CD4-positive, alpha-beta T cell (primary cell): ENCODE measurements at regions not wholly inside any gene's neighbourhood (a gene's known extent, or its start where the extent isn't known, plus 50 kb on each side); places are given as distances from the start of the nearest gene placed in this dataset.

Source experiments
- ATAC-seq: fragments of 200-7000 bp; cut with Tn5 transposase; one replicate; pipeline ENCODE4 v1.10.0; 2022; ENCODE audit warnings: mild to moderate bottlenecking; ENCODE audit not compliant: poor library complexity
- CTCF ChIA-PET: fragments of 350-600 bp; sonication (Branson Sonifier 250); formaldehyde crosslinking; loops from one replicate; lab custom pipeline; 2021; ENCODE audit warnings: antibody characterized with exemption, inconsistent platforms; lab: Charles Lee
- POLR2A ChIA-PET: fragments of 350-600 bp; sonication (Branson Sonifier 250); formaldehyde crosslinking; loops from one replicate; lab custom pipeline; 2021; ENCODE audit warnings: antibody characterized with exemption, inconsistent platforms; lab: Charles Lee
- DNase-seq, 14 experiments: peaks; one replicate each; pipeline ENCODE4 v3.0.0-alpha.2; 2013 to 2020; ENCODE audit warnings: mixed read lengths in 2 of 14
- H3K27ac ChIP-seq, 2 donors: one replicate each; pipeline versions ENCODE4 v1.5.1 to v1.7.0; 2013; ENCODE audit warnings: low read length in 2 of 2, low read depth in 1 of 2, mild to moderate bottlenecking in 1 of 2
- H3K27me3 ChIP-seq, 2 experiments: 1 replicate in 1 of 2; 2 replicates in 1 of 2; pipeline versions ENCODE4 v1.6.1 to v1.7.0; 2013; ENCODE audit warnings: low read length in 2 of 2, control low read depth in 1 of 2, mild to moderate bottlenecking in 1 of 2, moderate library complexity in 1 of 2; ENCODE audit not compliant: insufficient read depth in 2 of 2, control insufficient read depth in 1 of 2
- H3K36me3 ChIP-seq: one replicate; pipeline ENCODE4 v1.6.1; 2013; ENCODE audit warnings: low read length, control low read depth; ENCODE audit not compliant: insufficient read depth
- H3K4me1 ChIP-seq: one replicate; pipeline ENCODE4 v1.6.1; 2013; ENCODE audit warnings: low read length, control low read depth; ENCODE audit not compliant: insufficient read depth
- H3K4me3 ChIP-seq: one replicate; pipeline ENCODE4 v1.5.1; 2013; ENCODE audit warnings: mild to moderate bottlenecking, low read length, moderate library complexity
- H3K9me3 ChIP-seq, 2 experiments: 1 replicate in 1 of 2; 2 replicates in 1 of 2; pipeline versions ENCODE4 v1.6.1 to v1.7.0; 2013; ENCODE audit warnings: low read length in 2 of 2, mild to moderate bottlenecking in 2 of 2, control low read depth in 1 of 2, moderate library complexity in 1 of 2; ENCODE audit not compliant: control insufficient read depth in 1 of 2, insufficient read depth in 1 of 2
- H3K27ac Mint-ChIP-seq: one replicate; pipeline ENCODE4 v1.8.0; 2020; ENCODE audit warnings: mixed read lengths
- H3K27me3 Mint-ChIP-seq: one replicate; pipeline ENCODE4 v1.8.0; 2021; ENCODE audit warnings: mixed read lengths
- H3K36me3 Mint-ChIP-seq: one replicate; pipeline ENCODE4 v1.8.0; 2021; ENCODE audit warnings: low read depth, mixed read lengths
- H3K4me1 Mint-ChIP-seq: one replicate; pipeline ENCODE4 v1.8.0; 2021; ENCODE audit warnings: low read depth, mixed read lengths
- H3K4me3 Mint-ChIP-seq: one replicate; pipeline ENCODE4 v1.8.0; 2020; ENCODE audit warnings: mild to moderate bottlenecking, mixed read lengths
- H3K9me3 Mint-ChIP-seq: one replicate; pipeline ENCODE4 v1.8.0; 2020; ENCODE audit warnings: mixed read lengths
- CTCF ChIP-seq: fragments of 200-600 bp; IDR thresholded peaks from one replicate; pipeline ENCODE4 v1.8.0; 2022; ENCODE audit warnings: antibody characterized with exemption, mild to moderate bottlenecking
- intact Hi-C, 2 experiments: fragments of 100-400 bp; cut with DNase I in 1 of 2; cut with micrococcal nuclease in 1 of 2; formaldehyde crosslinking; loops; one replicate each; pipeline versions ENCODE4 v1.15.1 to v1.9.0; 2023 to 2025; cut with DNase I, micrococcal nuclease

- peaks cover 15% of the 10 kb centered on the region for H3K27me3 Mint-ChIP-seq
- H3K27me3 ChIP-seq = peaks cover 0 to 6% of the 10 kb centered on the region in 2 experiments
- ATAC-seq (no peak), DNase-seq (no peak)
- no peaks in the 10 kb centered on the region for H3K4me1 Mint-ChIP-seq
- CTCF ChIA-PET = no interaction called here
- H3K9me3 ChIP-seq = peaks cover 0 to 3% of the 10 kb centered on the region in 2 experiments
- no peaks in the 10 kb centered on the region for H3K36me3 Mint-ChIP-seq
- POLR2A ChIA-PET = no interaction called here
- H3K4me3 Mint-ChIP-seq = no peak overlapping the region
- no peak for TF ChIP-seq CTCF
- H3K27ac ChIP-seq = no peak overlapping the region
- H3K4me3 ChIP-seq = no peak overlapping the region
- H3K4me1 ChIP-seq = no peaks in the 10 kb centered on the region
- no peaks in the 10 kb centered on the region for H3K9me3 Mint-ChIP-seq
- intact Hi-C loops = no loop called here
- no peak overlapping the region for H3K27ac Mint-ChIP-seq
- no peaks in the 10 kb centered on the region for H3K36me3 ChIP-seq
Observed at GRCh38 chr22:27144321-27144720, 486.9 kb downstream of the MIAT start.

- Histone ChIP-seq H3K4me3 (no peak overlapping the region), H3K27me3 (peaks cover 0 to 9% of the 10 kb centered on the region in 2 experiments), H3K27ac (no peak overlapping the region), H3K36me3 (no peaks in the 10 kb centered on the region), H3K4me1 (no peaks in the 10 kb centered on the region), H3K9me3 (peaks cover 0 to 3% of the 10 kb centered on the region in 2 experiments)
- Mint-ChIP-seq H3K4me3 (no peak overlapping the region), H3K27me3 (peaks cover 33% of the 10 kb centered on the region), H3K36me3 (no peaks in the 10 kb centered on the region), H3K9me3 (peaks cover 2% of the 10 kb centered on the region), H3K4me1 (no peaks in the 10 kb centered on the region), H3K27ac (no peak overlapping the region)
- ChIA-PET POLR2A (no interaction called here), CTCF (no interaction called here)
- ATAC-seq (no peak), DNase-seq (no peak)
- intact Hi-C loops = no loop called here
- TF ChIP-seq CTCF = no peak
Observed at GRCh38 chr22:27146866-27147633, 489.7 kb downstream of the MIAT start.

- Histone ChIP-seq H3K27ac (no peak overlapping the region), H3K4me1 (no peaks in the 10 kb centered on the region), H3K9me3 (peaks cover 0 to 3% of the 10 kb centered on the region in 2 experiments), H3K27me3 (peaks cover 0 to 6% of the 10 kb centered on the region in 2 experiments), H3K36me3 (no peaks in the 10 kb centered on the region), H3K4me3 (no peak overlapping the region)
- POLR2A ChIA-PET = no interaction called here
- no peak for TF ChIP-seq CTCF
- Mint-ChIP-seq H3K27ac (no peak overlapping the region), H3K36me3 (no peaks in the 10 kb centered on the region), H3K4me1 (no peaks in the 10 kb centered on the region), H3K4me3 (no peak overlapping the region), H3K27me3 (peaks cover 37% of the 10 kb centered on the region), H3K9me3 (peaks cover 2% of the 10 kb centered on the region)
- intact Hi-C loops = no loop called here
- CTCF ChIA-PET = no interaction called here
- DNase-seq (no peak), ATAC-seq (no peak)
Observed at GRCh38 chr22:27148055-27148454, 490.7 kb downstream of the MIAT start.
